C4-2B (cell line): ENCODE measurements at regions not wholly inside any gene's neighbourhood (a gene's known extent, or its start where the extent isn't known, plus 50 kb on each side); places are given as distances from the start of the nearest gene placed in this dataset.

Experiments used
- CTCF ChIP-seq: fragments of 450-650 bp; conservative IDR thresholded peaks from 2 replicates; pipeline ENCODE4 v1.5.1; 2017; ENCODE audit warnings: mild to moderate bottlenecking
- ZFX ChIP-seq: fragments of 450-650 bp; IDR thresholded peaks from 2 replicates; pipeline ENCODE4 v1.6.1; 2017

- TF ChIP-seq CTCF, result no peak
- no peak for TF ChIP-seq ZFX
Measured at GRCh38 chr9:33718987-33719386, 76.4 kb upstream of the PRSS3 start.
